ENCODE measurements at regions not wholly inside any gene's neighbourhood (a gene's known extent, or its start where the extent isn't known, plus 50 kb on each side); places are given as distances from the start of the nearest gene placed in this dataset.
A peak's percentile ranks its signal among the peaks of the same experiment; 100 is the strongest.
"Not testable (repeated sequence)": the region's sequence is repeated elsewhere in the genome, so short reads cannot be mapped to it uniquely, and the experiment has no call there.

GRCh38 chr12:89870413-89871184 lies 162.0 kb upstream of the ATP2B1 start:
- DNase-seq, result no peak

DNA sequence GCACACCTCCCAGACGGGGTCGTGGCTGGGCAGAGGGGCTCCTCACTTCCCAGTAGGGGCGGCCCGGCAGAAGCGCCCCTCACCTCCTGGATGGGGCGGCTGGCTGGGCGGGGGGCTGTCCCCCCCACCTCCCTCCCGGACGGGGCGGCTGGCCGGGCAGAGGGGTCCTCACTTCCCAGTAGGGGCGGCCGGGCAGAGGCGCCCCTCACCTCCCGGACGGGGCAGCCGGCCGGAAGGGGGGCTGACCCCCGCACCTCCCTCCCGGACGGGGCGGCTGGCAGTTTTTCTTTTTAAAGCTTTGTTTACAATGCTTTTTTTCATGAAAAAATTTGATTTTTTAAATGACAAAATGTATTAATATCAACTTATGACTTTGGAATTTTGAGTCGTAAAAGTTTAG lies 159.0 kb upstream of the ATP2B1 start:
- DNase-seq, result not testable (repeated sequence)

DNA sequence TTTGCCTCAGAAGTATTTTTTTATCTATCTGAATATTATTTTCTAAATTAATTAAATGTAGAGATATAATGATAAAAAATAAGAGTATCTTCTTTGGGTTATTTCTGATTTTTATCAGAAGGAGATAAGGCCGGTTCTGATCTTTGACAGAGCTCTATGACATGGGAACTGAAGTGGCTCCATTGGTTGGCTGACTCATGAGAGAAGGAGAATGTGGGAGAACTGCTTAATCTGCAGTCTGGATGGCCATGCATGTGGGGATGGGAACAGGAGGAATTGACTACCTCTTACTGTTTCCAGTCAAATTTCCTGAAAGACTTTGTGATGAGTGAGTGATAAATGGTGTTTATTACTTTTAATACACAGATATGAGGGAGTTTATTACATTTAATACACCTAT lies 155.8 kb upstream of the ATP2B1 start:
- no peak for DNase-seq

- DNase-seq, result no peak
These were observed 155.3 kb upstream of the ATP2B1 start for GRCh38 chr12:89863968-89864367.

GRCh38 chr12:89863493-89863938 lies 154.9 kb upstream of the ATP2B1 start:
- DNase-seq, result peak; percentile 42

DNA sequence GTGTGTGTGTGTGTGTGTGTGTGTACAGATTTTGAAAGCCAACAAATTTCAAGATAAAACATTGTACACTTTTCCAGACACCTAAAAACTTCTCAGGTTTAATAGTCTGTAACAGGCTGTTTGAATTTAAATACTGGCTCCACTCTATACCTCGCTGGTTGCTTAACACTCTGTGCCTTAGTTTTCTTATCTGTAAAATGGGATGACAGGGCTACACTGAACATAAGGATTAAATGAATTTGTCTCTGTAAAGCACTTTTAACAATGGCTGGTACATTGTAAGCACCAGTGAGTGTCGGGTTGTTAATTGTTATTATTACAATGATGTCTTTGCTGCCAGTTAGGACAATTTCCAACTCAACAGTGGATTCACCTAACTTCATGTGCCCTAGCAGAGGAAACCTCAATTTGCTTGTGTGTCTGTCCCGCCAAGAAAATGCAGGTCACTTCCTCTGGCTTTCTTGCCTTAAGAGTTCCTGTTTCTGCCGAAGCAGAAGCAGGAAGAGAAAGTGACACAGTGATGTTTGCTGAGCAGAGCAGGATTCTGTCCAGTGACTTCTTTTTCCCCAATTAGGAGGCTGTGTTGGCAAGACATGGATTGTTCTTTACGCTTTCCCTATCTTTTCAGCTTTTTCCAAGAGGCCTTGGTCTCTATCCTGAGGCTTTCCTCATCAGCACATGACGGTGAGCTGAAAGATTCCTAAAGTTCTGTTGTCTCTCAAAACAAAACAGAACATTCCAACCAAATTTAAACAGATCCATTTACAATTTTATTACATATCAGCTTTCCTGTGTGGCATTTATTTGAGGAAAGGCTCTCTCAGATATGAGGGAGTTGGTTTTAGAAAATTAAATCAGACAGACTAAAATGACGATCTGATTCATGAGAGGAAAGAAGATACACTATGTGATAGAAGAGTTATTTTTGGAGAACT lies 154.1 kb upstream of the ATP2B1 start:
- no peak for DNase-seq

DNA sequence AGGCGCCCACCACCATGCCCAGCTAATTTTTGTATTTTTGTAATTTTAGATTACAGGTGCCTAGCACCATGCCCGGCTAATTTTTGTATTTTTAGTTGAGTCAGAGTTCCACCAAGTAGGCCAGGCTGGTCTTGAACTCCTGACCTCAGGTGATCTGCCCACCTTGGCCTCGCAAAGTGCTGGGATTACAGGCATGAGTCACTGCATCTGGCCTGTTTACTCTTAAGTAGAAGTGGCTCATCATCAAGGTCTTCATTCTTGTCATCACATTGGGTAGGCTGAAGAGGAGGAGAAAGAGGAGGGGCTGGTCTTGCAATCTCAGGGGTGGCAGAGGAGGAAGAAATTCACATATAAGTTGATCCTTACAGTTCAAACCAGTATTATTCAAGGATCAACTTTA lies 152.4 kb upstream of the ATP2B1 start:
- DNase-seq, result no peak

GRCh38 chr12:89859508-89860220 lies 151.0 kb upstream of the ATP2B1 start:
- no peak for DNase-seq

DNA sequence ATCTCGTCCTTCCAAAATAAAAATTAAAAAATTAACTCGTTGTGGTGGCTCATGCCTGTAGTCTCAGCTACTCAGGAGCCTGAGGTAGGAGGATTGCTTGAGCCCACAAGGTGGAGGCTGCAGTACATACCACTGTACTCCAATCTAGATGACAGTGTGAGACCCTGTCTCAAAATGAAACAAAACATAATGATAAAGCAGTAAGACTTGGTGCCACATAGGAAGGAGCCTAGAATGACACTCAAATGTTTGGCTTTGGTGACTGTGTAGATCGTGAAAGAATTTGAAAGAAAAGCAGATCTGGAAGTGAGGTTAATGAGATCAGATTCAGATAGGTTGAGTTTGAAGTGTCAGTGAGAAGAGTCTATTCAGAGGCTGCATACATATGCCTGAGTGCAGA lies 150.1 kb upstream of the ATP2B1 start:
- DNase-seq, result no peak

DNA sequence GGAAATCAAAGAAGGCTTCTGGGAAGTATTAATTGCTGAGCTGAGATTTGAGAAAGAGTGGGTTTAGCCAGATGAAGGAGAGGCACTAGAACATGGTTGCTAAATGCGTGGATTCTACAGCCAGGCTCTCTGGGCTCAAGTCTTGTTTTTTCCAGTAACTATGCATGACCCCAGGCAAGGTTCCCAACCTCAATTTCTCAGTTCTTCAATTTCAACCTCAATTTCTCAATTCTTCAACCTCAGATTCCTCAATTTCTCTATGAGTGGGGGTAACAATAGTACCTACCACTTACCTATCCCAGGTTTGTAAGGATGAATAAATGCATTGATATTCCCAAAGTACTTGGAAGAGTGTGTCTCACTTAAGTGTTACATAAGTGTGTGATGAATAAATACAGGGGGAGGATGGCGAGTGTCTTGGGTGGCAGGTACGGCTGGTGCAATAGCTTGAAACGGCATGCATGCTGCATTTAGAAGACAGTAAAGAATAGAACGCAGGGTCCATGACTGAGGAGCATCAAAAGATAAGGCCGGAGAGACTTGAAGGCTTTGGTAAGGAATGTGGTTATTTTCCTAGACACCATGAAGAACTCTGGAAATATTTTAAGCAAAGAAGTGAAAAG lies 149.1 kb upstream of the ATP2B1 start:
- no peak for DNase-seq

GRCh38 chr12:89856431-89856830 lies 147.8 kb upstream of the ATP2B1 start:
- DNase-seq, result no peak

- DNase-seq, result no peak
These were observed 140.1 kb upstream of the ATP2B1 start for GRCh38 chr12:89848732-89849131.

DNA sequence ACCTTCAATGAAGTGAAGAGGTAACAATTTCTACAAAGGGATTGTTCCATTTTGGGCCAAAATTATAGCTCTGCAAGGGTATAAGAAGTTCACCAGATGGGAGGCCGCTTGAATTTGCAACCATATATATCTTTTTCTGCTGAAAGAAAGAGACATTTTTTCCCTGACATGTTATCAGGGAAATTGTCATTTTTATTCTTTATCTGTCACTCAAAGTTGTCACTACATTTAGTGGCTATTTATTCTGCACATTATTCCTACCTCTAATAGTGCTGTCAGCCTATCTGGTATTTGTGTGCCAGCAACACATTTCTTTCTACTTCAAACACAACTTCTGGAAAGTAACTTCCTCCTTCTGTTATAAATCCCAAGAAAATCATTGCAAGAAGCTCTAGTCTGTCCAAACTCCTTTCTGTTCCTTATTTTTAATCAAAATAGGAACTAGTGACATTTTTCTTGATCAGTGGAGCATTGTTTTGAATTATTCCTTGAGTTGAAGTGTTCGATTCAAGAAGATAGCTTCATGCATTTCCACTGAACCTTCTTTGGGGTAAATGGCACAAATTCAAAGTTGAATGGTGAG lies 137.9 kb upstream of the ATP2B1 start:
- DNase-seq, result no peak

- DNase-seq, result no peak
These were observed 137.1 kb upstream of the ATP2B1 start for GRCh38 chr12:89845767-89846166.

DNA sequence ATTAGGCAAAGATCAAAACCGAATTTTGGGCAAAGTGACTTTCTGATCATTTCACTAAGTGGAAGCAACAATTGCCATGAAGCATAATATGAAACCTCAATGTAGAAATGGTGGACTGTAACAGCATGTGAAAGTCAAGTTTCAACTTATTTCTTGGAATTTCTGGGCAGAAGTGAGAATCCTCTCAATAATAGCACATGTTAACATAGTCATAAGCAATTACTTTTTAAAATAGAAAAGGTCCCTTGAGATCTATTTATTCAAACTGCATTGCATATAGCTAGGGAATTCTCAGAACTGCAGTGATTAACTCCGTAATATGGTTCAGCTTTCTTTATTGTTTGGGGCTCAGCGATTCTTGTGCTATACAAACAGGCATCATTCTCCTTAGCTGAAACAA lies 136.7 kb upstream of the ATP2B1 start:
- DNase-seq, result no peak

DNA sequence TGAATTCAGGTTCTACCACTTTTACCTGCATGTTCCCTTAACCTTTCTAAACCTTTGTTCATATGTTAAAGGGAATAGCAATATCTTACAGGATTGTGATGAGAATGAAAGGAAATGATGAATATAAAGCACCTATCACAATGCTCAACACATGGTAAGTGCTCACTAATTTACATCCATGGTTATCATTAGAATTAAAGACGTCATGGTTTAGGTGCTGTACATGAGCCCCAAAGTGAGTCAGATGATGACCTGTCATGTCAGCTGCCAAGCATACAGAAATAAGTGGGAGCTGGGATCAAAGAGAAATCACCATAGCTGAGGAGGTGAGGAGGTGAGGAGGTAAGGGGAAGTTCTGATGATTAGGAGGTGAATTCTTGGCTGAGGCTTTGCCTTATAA lies 135.9 kb upstream of the ATP2B1 start:
- DNase-seq, result no peak

GRCh38 chr12:89840162-89840922 lies 131.7 kb upstream of the ATP2B1 start:
- DNase-seq, result no peak

- no peak for DNase-seq
These were observed 130.8 kb upstream of the ATP2B1 start for GRCh38 chr12:89839444-89839843.

DNA sequence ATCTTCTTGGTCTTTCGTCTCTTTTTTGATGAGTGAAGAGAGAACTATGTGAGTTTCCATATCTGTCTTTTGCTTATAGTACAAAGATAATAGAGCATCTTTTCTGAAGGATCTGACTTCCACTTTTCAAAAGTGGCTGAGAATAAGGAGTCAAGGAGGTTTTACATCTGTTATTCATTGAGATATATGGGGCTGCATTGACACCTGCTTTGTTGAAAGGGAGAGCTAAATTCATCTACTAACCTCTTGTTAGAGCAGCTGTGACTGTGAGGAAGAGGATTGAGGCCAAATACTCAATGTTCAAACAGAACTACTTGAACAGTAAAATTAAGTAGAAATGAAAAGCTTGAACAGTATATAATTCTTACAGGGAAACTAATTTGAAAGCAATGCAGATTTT lies 130.2 kb upstream of the ATP2B1 start:
- no peak for DNase-seq

GRCh38 chr12:89836026-89836425 lies 127.4 kb upstream of the ATP2B1 start:
- no peak for DNase-seq

DNA sequence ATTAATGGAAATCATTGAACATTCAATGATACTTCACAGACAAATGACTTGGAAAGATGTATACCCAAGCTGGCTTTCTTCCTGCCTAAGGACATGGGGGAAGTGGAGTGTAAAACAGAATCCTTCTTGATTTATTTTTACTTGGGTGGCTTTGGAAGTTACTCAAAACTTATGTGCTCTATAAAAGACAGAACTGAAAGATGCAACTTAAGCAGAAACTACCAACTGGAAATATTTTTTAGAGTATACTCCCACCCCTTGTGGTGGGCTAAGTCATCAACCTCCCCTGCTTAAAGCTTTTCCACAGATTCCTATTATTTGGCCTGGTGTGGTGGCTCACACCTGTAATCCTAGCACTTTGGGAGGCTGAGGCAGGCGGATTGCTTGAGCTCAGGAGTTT lies 126.0 kb upstream of the ATP2B1 start:
- DNase-seq, result no peak
